ENCODE measurements at regions not wholly inside any gene's neighbourhood (a gene's known extent, or its start where the extent isn't known, plus 50 kb on each side); places are given as distances from the start of the nearest gene placed in this dataset.

DNA sequence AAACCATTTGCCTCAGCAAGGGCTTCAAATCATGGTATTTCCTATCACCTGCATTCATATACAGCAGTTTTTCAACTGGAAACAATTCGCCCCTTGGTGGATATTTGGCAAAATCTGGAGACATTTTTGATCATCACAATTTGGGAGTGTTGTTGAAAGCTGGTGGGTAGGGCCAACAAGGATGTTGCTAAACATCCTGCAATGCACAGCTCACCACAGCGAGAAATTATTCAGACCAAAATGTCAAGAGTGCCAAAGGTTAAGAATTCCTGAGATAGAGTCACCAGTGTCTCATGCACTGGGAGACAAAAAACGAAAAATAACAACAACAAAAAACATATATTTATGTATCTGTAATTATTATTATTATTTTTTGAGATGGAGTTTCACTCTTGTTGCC, 435.2 kb upstream of the CTSO start:
- TF ChIP-seq BHLHE40 (IDR thresholded peaks at IDR 0.05; ENCODE audit: low read depth, low read length) (no peak), POLR2A (IDR thresholded peaks at IDR 0.05; ENCODE audit: low read depth, low read length) (no peak), CTCF (conservative IDR thresholded peaks at IDR 0.05; ENCODE audit: low read depth, low read length) (no peak)
